HEK293T (cell line): ENCODE measurements at regions not wholly inside any gene's neighbourhood (a gene's known extent, or its start where the extent isn't known, plus 50 kb on each side); places are given as distances from the start of the nearest gene placed in this dataset.
A peak's percentile ranks its signal among the peaks of the same experiment; 100 is the strongest.

ENCODE experiments used
- CTCF ChIA-PET: fragments of 350-600 bp; formaldehyde crosslinking; extraction: SDS; loops from one replicate; lab custom pipeline; 2021; ENCODE audit warnings: antibody characterized with exemption, inconsistent platforms; lab: Yijun Ruan, JAX
- POLR2A ChIA-PET: fragments of 350-600 bp; formaldehyde crosslinking; extraction: SDS; loops from one replicate; lab custom pipeline; 2020; ENCODE audit warnings: antibody characterized with exemption, inconsistent platforms; lab: Yijun Ruan, JAX
- DNase-seq: peaks from one replicate; pipeline ENCODE4 v3.0.0; 2012; ENCODE audit warnings: mixed read lengths; ENCODE audit errors: extremely low spot score
- ARNT ChIP-seq: fragments of 450-650 bp; IDR thresholded peaks from 2 replicates; pipeline ENCODE4 v1.6.1; 2017; ENCODE audit warnings: mild to moderate bottlenecking
- BHLHE40 ChIP-seq: fragments of 450-650 bp; IDR thresholded peaks from 2 replicates; pipeline ENCODE4 v1.6.1; 2016; ENCODE audit warnings: mild to moderate bottlenecking, moderate library complexity, borderline replicate concordance
- CTBP1 ChIP-seq: fragments of 450-650 bp; IDR thresholded peaks from 2 replicates; pipeline ENCODE4 v1.6.1; 2016; ENCODE audit warnings: borderline replicate concordance
- ELF4 ChIP-seq: fragments of 450-650 bp; IDR thresholded peaks from 2 replicates; pipeline ENCODE4 v1.6.1; 2017; ENCODE audit warnings: antibody characterized with exemption
- FOXA1 ChIP-seq: fragments of 450-650 bp; IDR thresholded peaks from 2 replicates; pipeline ENCODE4 v1.6.1; 2016; ENCODE audit warnings: mild to moderate bottlenecking
- FOXK2 ChIP-seq: fragments of 450-650 bp; IDR thresholded peaks from 2 replicates; pipeline ENCODE4 v1.6.1; 2016; ENCODE audit warnings: mild to moderate bottlenecking
- FOXM1 ChIP-seq: fragments of 450-650 bp; IDR thresholded peaks from 2 replicates; pipeline ENCODE4 v1.6.1; 2017; ENCODE audit warnings: mild to moderate bottlenecking, borderline replicate concordance
- HDGF ChIP-seq: fragments of 450-650 bp; IDR thresholded peaks from 2 replicates; pipeline ENCODE4 v1.6.1; 2017; ENCODE audit warnings: antibody characterized with exemption, borderline replicate concordance
- L3MBTL2 ChIP-seq: fragments of 450-650 bp; conservative IDR thresholded peaks from 2 replicates; pipeline ENCODE4 v1.6.1; 2016; ENCODE audit warnings: mild to moderate bottlenecking
- LEF1 ChIP-seq: fragments of 450-650 bp; IDR thresholded peaks from 2 replicates; pipeline ENCODE4 v1.6.1; 2017; ENCODE audit warnings: mild to moderate bottlenecking, borderline replicate concordance
- NFRKB ChIP-seq: fragments of 450-650 bp; IDR thresholded peaks from 2 replicates; pipeline ENCODE4 v1.6.1; 2016; ENCODE audit warnings: mild to moderate bottlenecking, moderate library complexity
- PKNOX1 ChIP-seq: fragments of 450-650 bp; IDR thresholded peaks from 2 replicates; pipeline ENCODE4 v1.6.1; 2016
- SP1 ChIP-seq: fragments of 450-650 bp; IDR thresholded peaks from 2 replicates; pipeline ENCODE4 v1.6.1; 2017
- SUZ12 ChIP-seq: fragments of 450-650 bp; IDR thresholded peaks from 2 replicates; pipeline ENCODE4 v1.6.1; 2016; ENCODE audit warnings: mild to moderate bottlenecking
- TARDBP ChIP-seq: fragments of 450-650 bp; IDR thresholded peaks from 2 replicates; pipeline ENCODE4 v1.6.1; 2016
- ZNF384 ChIP-seq: fragments of 450-650 bp; IDR thresholded peaks from 2 replicates; pipeline ENCODE4 v1.6.1; 2016

GRCh38 chr2:191545361-191545760 is 132.6 kb upstream of the NABP1 start:
- no peak for DNase-seq
- ChIA-PET POLR2A (no interaction called here), CTCF (interaction anchor here (0.7 kb wide), 1 partner anchor 9 kb away, joined by 3 read pairs; no protein-coding TSS in a partner anchor)
- TF ChIP-seq FOXM1 (no peak), LEF1 (no peak), FOXA1 (no peak), ELF4 (no peak), ZNF384 (no peak), BHLHE40 (no peak)

GRCh38 chr2:191552066-191552465 is 125.9 kb upstream of the NABP1 start:
- CTCF ChIA-PET, result interaction anchor here (1.2 kb wide), 1 partner anchor 207 kb away, joined by 3 read pairs; no protein-coding TSS in a partner anchor
- no peak for DNase-seq
- TF ChIP-seq ARNT, result no peak
- TF ChIP-seq TARDBP, result no peak
- TF ChIP-seq NFRKB, result no peak
- TF ChIP-seq ZNF384, result no peak
- TF ChIP-seq CTBP1, result no peak
- no peak for TF ChIP-seq FOXK2
- TF ChIP-seq FOXM1, result no peak
- TF ChIP-seq LEF1, result no peak
- POLR2A ChIA-PET, result no interaction called here

- TF ChIP-seq ARNT (no peak), FOXA1 (no peak), BHLHE40 (no peak), SUZ12 (no peak), CTBP1 (no peak), LEF1 (no peak), ZNF384 (no peak)
- POLR2A ChIA-PET, result no interaction called here
Observed at GRCh38 chr2:191554240-191554639, 123.7 kb upstream of the NABP1 start.

GRCh38 chr2:191555092-191555742 is 122.7 kb upstream of the NABP1 start:
- TF ChIP-seq FOXA1, result no peak
- no peak for TF ChIP-seq BHLHE40
- TF ChIP-seq TARDBP, result no peak
- no peak for TF ChIP-seq ARNT
- TF ChIP-seq SP1, result no peak
- TF ChIP-seq HDGF, result no peak
- TF ChIP-seq FOXK2, result no peak
- TF ChIP-seq LEF1, result no peak
- no peak for TF ChIP-seq ZNF384
- TF ChIP-seq CTBP1, result no peak
- no peak for TF ChIP-seq SUZ12
- TF ChIP-seq L3MBTL2, result no peak
- TF ChIP-seq PKNOX1, result no peak
- no peak for TF ChIP-seq NFRKB
- TF ChIP-seq FOXM1, result no peak
- no peak for TF ChIP-seq ELF4
- POLR2A ChIA-PET, result interaction anchor here (1.2 kb wide), 1 partner anchor 123 kb away, joined by 3 read pairs; the partner anchor contains the start of gene NABP1
- CTCF ChIA-PET, result interaction anchor here (0.6 to 1.4 kb wide), 6 partner anchors 12 to 607 kb away, joined by 3 to 6 read pairs (median 3); no protein-coding TSS in a partner anchor
- DNase-seq, result peak; percentile 75

More at GRCh38 chr2:191554240-191554639, 123.7 kb upstream of the NABP1 start:
- CTCF ChIA-PET, result interaction anchor here (0.8 to 1.4 kb wide), 4 partner anchors 8 to 336 kb away, joined by 3 to 5 read pairs (median 4); partner anchors contain the start of gene NABP1
- no peak for DNase-seq

GRCh38 chr2:191556463-191556862 is 121.5 kb upstream of the NABP1 start:
- CTCF ChIA-PET, result interaction anchor here (1.0 kb wide), 1 partner anchor 606 kb away, joined by 3 read pairs; no protein-coding TSS in a partner anchor
- no peak for TF ChIP-seq FOXK2
- TF ChIP-seq HDGF, result no peak
- TF ChIP-seq BHLHE40, result no peak
- no peak for TF ChIP-seq SP1
- POLR2A ChIA-PET, result no interaction called here
- no peak for DNase-seq

GRCh38 chr2:191557841-191558240 is 120.1 kb upstream of the NABP1 start:
- TF ChIP-seq FOXM1, result no peak
- no peak for TF ChIP-seq TARDBP
- TF ChIP-seq SUZ12, result no peak
- no peak for TF ChIP-seq CTBP1
- no peak for TF ChIP-seq LEF1
- TF ChIP-seq L3MBTL2, result no peak
- DNase-seq, result no peak
- CTCF ChIA-PET, result interaction anchor here (0.6 to 1.3 kb wide), 2 partner anchors 9 to 442 kb away, joined by 3 read pairs; no protein-coding TSS in a partner anchor
- POLR2A ChIA-PET, result no interaction called here

GRCh38 chr2:191559569-191559968 is 118.4 kb upstream of the NABP1 start:
- ChIA-PET POLR2A (no interaction called here), CTCF (interaction anchor here (1.0 kb wide), 1 partner anchor 253 kb away, joined by 3 read pairs; no protein-coding TSS in a partner anchor)
- DNase-seq, result no peak
- TF ChIP-seq NFRKB, result no peak
- TF ChIP-seq CTBP1, result no peak
- TF ChIP-seq ZNF384, result no peak
- no peak for TF ChIP-seq SP1
- TF ChIP-seq ELF4, result no peak
- TF ChIP-seq HDGF, result no peak
- TF ChIP-seq TARDBP, result no peak
- no peak for TF ChIP-seq FOXM1
- no peak for TF ChIP-seq LEF1
- no peak for TF ChIP-seq PKNOX1
- no peak for TF ChIP-seq SUZ12
- no peak for TF ChIP-seq ARNT
- no peak for TF ChIP-seq FOXA1
- no peak for TF ChIP-seq BHLHE40
- no peak for TF ChIP-seq L3MBTL2
- no peak for TF ChIP-seq FOXK2
